WTC11 (cell line): ENCODE measurements at regions not wholly inside any gene's neighbourhood (a gene's known extent, or its start where the extent isn't known, plus 50 kb on each side); places are given as distances from the start of the nearest gene placed in this dataset.

Source experiments
- ATAC-seq: fragments of 200-7000 bp; cut with Tn5 transposase; 2 replicates; pipeline ENCODE4 v1.10.0; 2021; ENCODE audit warnings: mild to moderate bottlenecking, moderate library complexity
- CTCF ChIA-PET: fragments of 300-600 bp; sonication (Branson Sonifier 250); formaldehyde crosslinking; loops from one replicate; lab custom pipeline; 2021; ENCODE audit warnings: antibody characterized with exemption; lab: Charles Lee
- POLR2A ChIA-PET: fragments of 350-600 bp; sonication (Branson Sonifier 250); formaldehyde crosslinking; loops from one replicate; lab custom pipeline; 2021; ENCODE audit warnings: antibody characterized with exemption; lab: Charles Lee
- DNase-seq: peaks from one replicate; pipeline ENCODE4 v3.0.0; 2021; ENCODE audit warnings: low spot score
- H3K27ac Mint-ChIP-seq: 2 replicates; pipeline ENCODE4 v1.8.0; 2021; ENCODE audit warnings: mixed read lengths
- H3K27me3 Mint-ChIP-seq: 2 replicates; pipeline ENCODE4 v1.8.0; 2021; ENCODE audit warnings: low read depth, mild to moderate bottlenecking, moderate library complexity, mixed read lengths
- H3K36me3 Mint-ChIP-seq: 2 replicates; pipeline ENCODE4 v1.8.0; 2021; ENCODE audit warnings: mixed read lengths
- H3K4me1 Mint-ChIP-seq: 2 replicates; pipeline ENCODE4 v1.8.0; 2022; ENCODE audit warnings: mixed read lengths
- H3K4me3 Mint-ChIP-seq: 2 replicates; pipeline ENCODE4 v1.8.0; 2021; ENCODE audit warnings: mild to moderate bottlenecking, moderate library complexity, mixed read lengths
- H3K9me3 Mint-ChIP-seq: 2 replicates; pipeline ENCODE4 v1.8.0; 2021; ENCODE audit warnings: mixed read lengths
- E2F5 ChIP-seq: sonication (generic); formaldehyde crosslinking; IDR thresholded peaks from 2 replicates; pipeline ENCODE4 v1.8.1; 2022; ENCODE audit warnings: mild to moderate bottlenecking, moderate library complexity, missing genetic modification reagents
- EMX1 ChIP-seq: fragments of 250-450 bp; sonication (Bioruptor Pico); IDR thresholded peaks from 2 replicates; pipeline ENCODE4 v1.8.0; 2021; ENCODE audit warnings: mild to moderate bottlenecking
- FOXK1 ChIP-seq: sonication (generic); formaldehyde crosslinking; IDR thresholded peaks from 2 replicates; pipeline ENCODE4 v1.8.0; 2022; ENCODE audit warnings: mild to moderate bottlenecking, moderate library complexity, missing genetic modification reagents
- FOXP1 ChIP-seq: sonication (generic); formaldehyde crosslinking; IDR thresholded peaks from 2 replicates; pipeline ENCODE4 v1.8.0; 2022; ENCODE audit warnings: missing genetic modification reagents, mild to moderate bottlenecking, moderate library complexity, borderline replicate concordance
- GABPB1 ChIP-seq: sonication (generic); formaldehyde crosslinking; IDR thresholded peaks from 2 replicates; pipeline ENCODE4 v1.8.1; 2023; ENCODE audit warnings: mild to moderate bottlenecking, missing genetic modification reagents
- JAZF1 ChIP-seq: fragments of 250-450 bp; sonication (Bioruptor Pico); IDR thresholded peaks from 2 replicates; pipeline ENCODE4 v1.9.0; 2021; ENCODE audit warnings: moderate library complexity, mild to moderate bottlenecking, inconsistent platforms
- MLX ChIP-seq: sonication (generic); formaldehyde crosslinking; IDR thresholded peaks from 2 replicates; pipeline ENCODE4 v1.8.1; 2023; ENCODE audit warnings: mild to moderate bottlenecking, missing genetic modification reagents, moderate library complexity
- NR2C2 ChIP-seq: sonication (generic); formaldehyde crosslinking; IDR thresholded peaks from 2 replicates; pipeline ENCODE4 v1.8.0; 2022; ENCODE audit warnings: mild to moderate bottlenecking, missing genetic modification reagents
- NR3C1 ChIP-seq: sonication (generic); formaldehyde crosslinking; conservative IDR thresholded peaks from 2 replicates; pipeline ENCODE4 v1.8.1; 2023; ENCODE audit warnings: low read depth, mild to moderate bottlenecking, missing genetic modification reagents
- PREB ChIP-seq: sonication (generic); formaldehyde crosslinking; IDR thresholded peaks from 2 replicates; pipeline ENCODE4 v1.8.1; 2022; ENCODE audit warnings: mild to moderate bottlenecking, missing genetic modification reagents, moderate library complexity, borderline replicate concordance
- PRRX2 ChIP-seq: fragments of 250-450 bp; sonication (Bioruptor Pico); IDR thresholded peaks from 2 replicates; pipeline ENCODE4 v1.8.0; 2021; ENCODE audit warnings: mild to moderate bottlenecking
- RORB ChIP-seq: fragments of 250-450 bp; sonication (Bioruptor Pico); IDR thresholded peaks from 2 replicates; pipeline ENCODE4 v1.9.0; 2021; ENCODE audit warnings: mild to moderate bottlenecking
- TEAD4 ChIP-seq: sonication (generic); formaldehyde crosslinking; IDR thresholded peaks from 2 replicates; pipeline ENCODE4 v1.8.0; 2022; ENCODE audit warnings: mild to moderate bottlenecking, missing genetic modification reagents
- TP53 ChIP-seq: sonication (generic); formaldehyde crosslinking; IDR thresholded peaks from 2 replicates; pipeline ENCODE4 v1.8.1; 2023; ENCODE audit warnings: mild to moderate bottlenecking, missing genetic modification reagents
- ZNF138 ChIP-seq: sonication (generic); formaldehyde crosslinking; conservative IDR thresholded peaks from 2 replicates; pipeline ENCODE4 v1.8.1; 2022; ENCODE audit warnings: mild to moderate bottlenecking, moderate library complexity, missing genetic modification reagents
- ZNF281 ChIP-seq: sonication (generic); formaldehyde crosslinking; IDR thresholded peaks from 2 replicates; pipeline ENCODE4 v1.8.0; 2023; ENCODE audit warnings: mild to moderate bottlenecking, missing genetic modification reagents
- ZNF317 ChIP-seq: sonication (generic); formaldehyde crosslinking; IDR thresholded peaks from 2 replicates; pipeline ENCODE4 v1.8.1; 2023; ENCODE audit warnings: low read depth, mild to moderate bottlenecking, moderate library complexity, missing genetic modification reagents, borderline replicate concordance
- ZNF396 ChIP-seq: fragments of 250-450 bp; sonication (Bioruptor Pico); IDR thresholded peaks from 2 replicates; pipeline ENCODE4 v1.8.0; 2021; ENCODE audit warnings: mild to moderate bottlenecking, moderate library complexity, borderline replicate concordance
- ZNF671 ChIP-seq: fragments of 250-450 bp; sonication (Bioruptor Pico); IDR thresholded peaks from 2 replicates; pipeline ENCODE4 v1.8.0; 2021; ENCODE audit warnings: mild to moderate bottlenecking
- TF ChIP-seq, protein P1 (sequence below): fragments of 250-450 bp; sonication (Bioruptor Pico); IDR thresholded peaks from 2 replicates; pipeline ENCODE4 v1.9.0; 2021; ENCODE audit warnings: mild to moderate bottlenecking
- TF ChIP-seq, protein P2 (sequence below): sonication (generic); formaldehyde crosslinking; IDR thresholded peaks from 2 replicates; pipeline ENCODE4 v1.8.1; 2022; ENCODE audit warnings: low read depth, mild to moderate bottlenecking, moderate library complexity, missing genetic modification reagents, borderline replicate concordance
- TF ChIP-seq, protein P3 (sequence below): sonication (generic); formaldehyde crosslinking; conservative IDR thresholded peaks from 2 replicates; pipeline ENCODE4 v1.8.1; 2023; ENCODE audit warnings: mild to moderate bottlenecking, low read depth, missing genetic modification reagents, moderate library complexity

GRCh38 chr3:6416049-6416661, 444.8 kb upstream of the GRM7 start (continued):
- TF ChIP-seq ZNF396 (CRISPR knock-in tag): no peak
- no peak for TF ChIP-seq NR2C2 (CRISPR knock-in tag)
- TF ChIP-seq TP53 (CRISPR knock-in tag): no peak
- TF ChIP-seq RORB (CRISPR knock-in tag): no peak
- no peak for TF ChIP-seq FOXK1
- TF ChIP-seq, protein P1, sequence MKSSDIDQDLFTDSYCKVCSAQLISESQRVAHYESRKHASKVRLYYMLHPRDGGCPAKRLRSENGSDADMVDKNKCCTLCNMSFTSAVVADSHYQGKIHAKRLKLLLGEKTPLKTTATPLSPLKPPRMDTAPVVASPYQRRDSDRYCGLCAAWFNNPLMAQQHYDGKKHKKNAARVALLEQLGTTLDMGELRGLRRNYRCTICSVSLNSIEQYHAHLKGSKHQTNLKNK (CRISPR knock-in tag): no peak
- no peak for TF ChIP-seq ZNF138

DNA sequence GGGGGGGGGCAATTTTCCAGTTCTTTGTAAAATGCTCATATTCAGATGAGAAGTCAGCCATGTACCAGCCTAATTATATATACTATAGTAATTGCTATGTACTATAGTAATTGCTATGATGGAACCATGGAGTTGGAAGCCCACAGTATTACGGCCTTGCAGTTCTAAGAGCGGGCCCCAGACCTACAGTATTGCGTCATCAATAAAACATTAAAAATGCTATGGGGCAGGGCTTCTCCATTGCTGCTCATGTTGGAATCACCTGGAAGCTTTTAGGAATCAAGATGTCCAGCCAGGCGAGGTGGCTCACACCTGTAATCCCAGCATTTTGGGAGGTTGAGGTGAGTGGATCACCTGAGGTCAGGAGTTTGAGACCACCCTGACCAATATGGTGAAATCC, 443.7 kb upstream of the GRM7 start:
- Mint-ChIP-seq H3K4me1 (peaks cover 10% of the 10 kb centered on the region), H3K27me3 (no peaks in the 10 kb centered on the region), H3K36me3 (peaks cover 16% of the 10 kb centered on the region)
- POLR2A ChIA-PET: no interaction called here
- TF ChIP-seq NR3C1 (CRISPR knock-in tag): no peak
- TF ChIP-seq GABPB1 (CRISPR knock-in tag): no peak
- no peak for TF ChIP-seq EMX1 (CRISPR knock-in tag)
- TF ChIP-seq ZNF396 (CRISPR knock-in tag): no peak
- TF ChIP-seq E2F5: no peak
- TF ChIP-seq JAZF1 (CRISPR knock-in tag): no peak
- no peak for TF ChIP-seq MLX
- TF ChIP-seq, protein P2, sequence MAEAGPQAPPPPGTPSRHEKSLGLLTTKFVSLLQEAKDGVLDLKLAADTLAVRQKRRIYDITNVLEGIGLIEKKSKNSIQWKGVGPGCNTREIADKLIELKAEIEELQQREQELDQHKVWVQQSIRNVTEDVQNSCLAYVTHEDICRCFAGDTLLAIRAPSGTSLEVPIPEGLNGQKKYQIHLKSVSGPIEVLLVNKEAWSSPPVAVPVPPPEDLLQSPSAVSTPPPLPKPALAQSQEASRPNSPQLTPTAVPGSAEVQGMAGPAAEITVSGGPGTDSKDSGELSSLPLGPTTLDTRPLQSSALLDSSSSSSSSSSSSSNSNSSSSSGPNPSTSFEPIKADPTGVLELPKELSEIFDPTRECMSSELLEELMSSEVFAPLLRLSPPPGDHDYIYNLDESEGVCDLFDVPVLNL: no peak
- TF ChIP-seq, all 79 proteins: peak for 0
- CTCF ChIA-PET: no interaction called here
- no peak overlapping the region for H3K27ac Mint-ChIP-seq
- no peak for DNase-seq
- H3K9me3 Mint-ChIP-seq: peaks cover 44% of the 10 kb centered on the region
- H3K4me3 Mint-ChIP-seq: no peak overlapping the region
- no peak for ATAC-seq

DNA sequence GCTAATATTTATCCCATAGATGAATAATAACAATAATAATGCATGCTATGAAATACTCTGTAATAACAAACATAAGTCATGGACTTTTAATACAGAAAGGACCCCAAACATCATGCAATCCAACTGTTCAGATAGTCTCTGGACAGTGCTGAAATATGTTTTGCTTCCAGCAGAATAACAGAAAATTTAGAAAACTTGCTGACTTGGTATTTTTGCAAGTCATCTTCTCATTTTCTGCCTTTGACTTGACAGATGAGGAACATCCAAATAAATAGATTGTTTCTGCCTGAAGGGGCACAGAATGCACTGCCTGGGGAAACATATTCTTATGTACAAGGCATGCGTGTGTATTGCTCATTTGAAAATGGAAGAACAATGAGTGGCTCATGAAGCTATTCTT, 442.4 kb upstream of the GRM7 start:
- POLR2A ChIA-PET: no interaction called here
- DNase-seq: no peak
- peaks cover 19% of the 10 kb centered on the region for H3K36me3 Mint-ChIP-seq
- no peak overlapping the region for H3K27ac Mint-ChIP-seq
- ATAC-seq: no peak
- peaks cover 10% of the 10 kb centered on the region for H3K4me1 Mint-ChIP-seq
- peaks cover 41% of the 10 kb centered on the region for H3K9me3 Mint-ChIP-seq
- no peak overlapping the region for H3K4me3 Mint-ChIP-seq
- H3K27me3 Mint-ChIP-seq: no peaks in the 10 kb centered on the region
- CTCF ChIA-PET: no interaction called here
- TF ChIP-seq, protein P1 (CRISPR knock-in tag): no peak
- TF ChIP-seq FOXP1 (CRISPR knock-in tag): no peak
- TF ChIP-seq PREB (CRISPR knock-in tag): no peak
- no peak for TF ChIP-seq ZNF317 (CRISPR knock-in tag)
- no peak for TF ChIP-seq ZNF281 (CRISPR knock-in tag)
- TF ChIP-seq ZNF671 (CRISPR knock-in tag): no peak
- no peak for TF ChIP-seq PRRX2 (CRISPR knock-in tag)
- TF ChIP-seq, protein P3, sequence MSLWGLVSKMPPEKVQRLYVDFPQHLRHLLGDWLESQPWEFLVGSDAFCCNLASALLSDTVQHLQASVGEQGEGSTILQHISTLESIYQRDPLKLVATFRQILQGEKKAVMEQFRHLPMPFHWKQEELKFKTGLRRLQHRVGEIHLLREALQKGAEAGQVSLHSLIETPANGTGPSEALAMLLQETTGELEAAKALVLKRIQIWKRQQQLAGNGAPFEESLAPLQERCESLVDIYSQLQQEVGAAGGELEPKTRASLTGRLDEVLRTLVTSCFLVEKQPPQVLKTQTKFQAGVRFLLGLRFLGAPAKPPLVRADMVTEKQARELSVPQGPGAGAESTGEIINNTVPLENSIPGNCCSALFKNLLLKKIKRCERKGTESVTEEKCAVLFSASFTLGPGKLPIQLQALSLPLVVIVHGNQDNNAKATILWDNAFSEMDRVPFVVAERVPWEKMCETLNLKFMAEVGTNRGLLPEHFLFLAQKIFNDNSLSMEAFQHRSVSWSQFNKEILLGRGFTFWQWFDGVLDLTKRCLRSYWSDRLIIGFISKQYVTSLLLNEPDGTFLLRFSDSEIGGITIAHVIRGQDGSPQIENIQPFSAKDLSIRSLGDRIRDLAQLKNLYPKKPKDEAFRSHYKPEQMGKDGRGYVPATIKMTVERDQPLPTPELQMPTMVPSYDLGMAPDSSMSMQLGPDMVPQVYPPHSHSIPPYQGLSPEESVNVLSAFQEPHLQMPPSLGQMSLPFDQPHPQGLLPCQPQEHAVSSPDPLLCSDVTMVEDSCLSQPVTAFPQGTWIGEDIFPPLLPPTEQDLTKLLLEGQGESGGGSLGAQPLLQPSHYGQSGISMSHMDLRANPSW (CRISPR knock-in tag): no peak
- no peak for TF ChIP-seq TEAD4
- TF ChIP-seq MLX: no peak
